ENCODE measurements at regions not wholly inside any gene's neighbourhood (a gene's known extent, or its start where the extent isn't known, plus 50 kb on each side); places are given as distances from the start of the nearest gene placed in this dataset.

DNA sequence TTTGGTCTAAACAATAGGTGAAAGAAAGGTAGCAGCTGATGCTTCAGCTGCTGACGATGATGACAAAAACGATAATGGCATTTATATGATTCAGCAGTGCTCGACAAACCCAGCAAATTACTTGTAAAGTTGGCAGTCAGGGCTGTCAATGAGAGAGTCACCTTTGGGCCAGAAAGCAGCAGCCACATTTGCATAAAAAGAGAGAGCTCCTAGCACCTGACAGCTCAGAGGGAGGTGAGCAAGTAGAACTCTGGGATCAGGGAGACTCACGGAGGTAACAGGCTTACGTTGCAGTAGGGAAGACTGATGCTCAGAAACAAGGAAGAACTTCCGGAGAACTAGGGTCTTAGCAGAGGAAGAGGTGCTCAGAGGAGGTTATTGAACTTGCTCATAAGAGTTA lies 291.9 kb upstream of the ZFHX3 start:
- no peak for TF ChIP-seq POLR2AphosphoS5 (IDR thresholded peaks at IDR 0.05; ENCODE audit: low read depth, low read length)
- no peak for TF ChIP-seq CTCF (IDR thresholded peaks at IDR 0.05)
- no peak for TF ChIP-seq REST (IDR thresholded peaks at IDR 0.05; ENCODE audit: insufficient read depth in 1 of 2, low read depth in 2 of 2, low read length in 1 of 2)
- TF ChIP-seq TCF7L2 (IDR thresholded peaks at IDR 0.05; ENCODE audit: low read depth, low read length), result no peak

Measured in Panc1 (cell line).